Kidney (tissue), 13 donors: ENCODE measurements at regions not wholly inside any gene's neighbourhood (a gene's known extent, or its start where the extent isn't known, plus 50 kb on each side); places are given as distances from the start of the nearest gene placed in this dataset.

ENCODE experiments used
- DNase-seq, 5 donors: peaks; one replicate each; pipeline ENCODE4 v3.0.0-alpha.2; 2013 to 2020
- FAIRE-seq: peaks from 2 replicates; lab custom pipeline; 2012; peaks lifted over from hg19 to GRCh38; lab: Jason Lieb, UNC
- H3K27ac ChIP-seq, 2 donors: one replicate each; pipeline ENCODE4 v1.7.0; 2013; ENCODE audit warnings: low read depth in 2 of 2, low read length in 2 of 2, inconsistent platforms in 1 of 2
- H3K27me3 ChIP-seq: one replicate; pipeline ENCODE4 v1.7.1; 2013; ENCODE audit warnings: low read length, inconsistent platforms; ENCODE audit not compliant: control insufficient read depth, insufficient read depth
- H3K36me3 ChIP-seq, 3 donors: one replicate each; pipeline versions ENCODE4 v1.7.0 to v1.7.1; 2013; ENCODE audit warnings: low read length in 3 of 3, control low read depth in 1 of 3, inconsistent platforms in 1 of 3; ENCODE audit not compliant: insufficient read depth in 3 of 3, control insufficient read depth in 2 of 3
- H3K4me1 ChIP-seq, 3 donors: one replicate each; pipeline versions ENCODE4 v1.7.0 to v1.7.1; 2013; ENCODE audit warnings: low read length in 3 of 3, inconsistent platforms in 1 of 3, low read depth in 1 of 3; ENCODE audit not compliant: control insufficient read depth in 2 of 3, insufficient read depth in 2 of 3
- H3K4me3 ChIP-seq, 3 donors: one replicate each; pipeline versions ENCODE4 v1.7.0 to v1.8.1; 2013; ENCODE audit warnings: low read length in 3 of 3, control low read depth in 1 of 3, inconsistent platforms in 1 of 3
- H3K9ac ChIP-seq, 3 donors: one replicate each; pipeline versions ENCODE4 v1.7.0 to v1.7.1; 2013; ENCODE audit warnings: low read length in 3 of 3, control low read depth in 1 of 3, inconsistent platforms in 1 of 3
- H3K9me3 ChIP-seq, 3 donors: one replicate each; pipeline versions ENCODE4 v1.7.0 to v1.7.1; 2013; ENCODE audit warnings: low read length in 3 of 3, control low read depth in 1 of 3, inconsistent platforms in 1 of 3; ENCODE audit not compliant: control insufficient read depth in 2 of 3, insufficient read depth in 1 of 3
- CTCF ChIP-seq: IDR thresholded peaks from 3 replicates; pipeline ENCODE4 v1.5.1; 2012; ENCODE audit warnings: mild to moderate bottlenecking, moderate library complexity, borderline replicate concordance; ENCODE audit not compliant: insufficient read depth; ENCODE audit errors: extremely low read depth
- intact Hi-C: fragments of 100-400 bp; cut with DNase I; formaldehyde crosslinking; loops from one replicate; pipeline ENCODE4 v1.11.1; 2022
- donor health status: control.
- donor health status: control.
- donor health status: control.
- donor health status: control.
- donor health status: control.
- donor health status: DM: yes; HTN: yes; CAD: no.
- donor health status: Normal renal cell carcinoma (clear cell type).

GRCh38 chr3:63762180-63762579 lies 56.9 kb upstream of the C3orf49 start:
- no peaks in the 10 kb centered on the region for H3K36me3 ChIP-seq
- no peak overlapping the region for H3K4me3 ChIP-seq
- no peak overlapping the region for H3K9ac ChIP-seq
- no peaks in the 10 kb centered on the region for H3K9me3 ChIP-seq
- no peak overlapping the region for H3K27ac ChIP-seq
- no peaks in the 10 kb centered on the region for H3K4me1 ChIP-seq
- FAIRE-seq (no peak), DNase-seq (peak in 1 of 5 donors; percentile 2)
- H3K27me3 ChIP-seq = no peaks in the 10 kb centered on the region
- intact Hi-C loops = no loop called here
- no peak for TF ChIP-seq CTCF

- FAIRE-seq (no peak), DNase-seq (no peak)
Measured at GRCh38 chr3:63762934-63763550, 56.1 kb upstream of the C3orf49 start.

GRCh38 chr3:63764511-63764910 lies 54.6 kb upstream of the C3orf49 start:
- Histone ChIP-seq H3K9ac (no peak overlapping the region), H3K27me3 (no peaks in the 10 kb centered on the region), H3K9me3 (no peaks in the 10 kb centered on the region), H3K36me3 (no peaks in the 10 kb centered on the region), H3K27ac (no peak overlapping the region), H3K4me3 (no peak overlapping the region), H3K4me1 (no peaks in the 10 kb centered on the region)
- intact Hi-C loops = no loop called here
- DNase-seq (no peak), FAIRE-seq (no peak)
- no peak for TF ChIP-seq CTCF

More at GRCh38 chr3:63762934-63763550, 56.1 kb upstream of the C3orf49 start:
- Histone ChIP-seq H3K4me3 (no peak overlapping the region), H3K36me3 (no peaks in the 10 kb centered on the region), H3K27ac (no peak overlapping the region), H3K9ac (no peak overlapping the region), H3K27me3 (no peaks in the 10 kb centered on the region), H3K9me3 (no peaks in the 10 kb centered on the region), H3K4me1 (no peaks in the 10 kb centered on the region)
- intact Hi-C loops = no loop called here
- TF ChIP-seq CTCF = no peak

- FAIRE-seq = no peak
- Histone ChIP-seq H3K4me3 (no peak overlapping the region), H3K27ac (no peak overlapping the region), H3K27me3 (no peaks in the 10 kb centered on the region), H3K9ac (no peak overlapping the region), H3K36me3 (no peaks in the 10 kb centered on the region), H3K4me1 (no peaks in the 10 kb centered on the region), H3K9me3 (no peaks in the 10 kb centered on the region)
- no peak for TF ChIP-seq CTCF
- DNase-seq = no peak
- intact Hi-C loops = no loop called here
Measured at GRCh38 chr3:63766261-63766660, 52.8 kb upstream of the C3orf49 start.
